Nephron progenitor cell (in vitro differentiated cells): ENCODE measurements at regions not wholly inside any gene's neighbourhood (a gene's known extent, or its start where the extent isn't known, plus 50 kb on each side); places are given as distances from the start of the nearest gene placed in this dataset.

Experiments
- DNase-seq: peaks from one replicate; pipeline ENCODE4 v3.0.0; 2021
- H3K27ac Mint-ChIP-seq: 2 replicates; pipeline ENCODE4 v1.8.0; 2021; ENCODE audit warnings: mild to moderate bottlenecking, moderate library complexity, mixed read lengths
- H3K27me3 Mint-ChIP-seq: 2 replicates; pipeline ENCODE4 v1.8.0; 2021; ENCODE audit warnings: mild to moderate bottlenecking, low read depth, mixed read lengths; ENCODE audit not compliant: poor library complexity
- H3K36me3 Mint-ChIP-seq: 2 replicates; pipeline ENCODE4 v1.8.0; 2021; ENCODE audit warnings: low read depth, mixed read lengths
- H3K4me1 Mint-ChIP-seq: 2 replicates; pipeline ENCODE4 v1.8.0; 2021; ENCODE audit warnings: mixed read lengths
- H3K4me3 Mint-ChIP-seq: 2 replicates; pipeline ENCODE4 v1.8.0; 2021; ENCODE audit warnings: mild to moderate bottlenecking, moderate library complexity, mixed read lengths
- H3K9me3 Mint-ChIP-seq: 2 replicates; pipeline ENCODE4 v1.8.0; 2021; ENCODE audit warnings: mild to moderate bottlenecking, moderate library complexity, mixed read lengths
- TF ChIP-seq, protein P1 (sequence below): fragments of 200-600 bp; sonication (generic); IDR thresholded peaks from 2 replicates; pipeline ENCODE4 v1.5.0; 2021; ENCODE audit warnings: antibody characterized with exemption

- TF ChIP-seq, protein P1, sequence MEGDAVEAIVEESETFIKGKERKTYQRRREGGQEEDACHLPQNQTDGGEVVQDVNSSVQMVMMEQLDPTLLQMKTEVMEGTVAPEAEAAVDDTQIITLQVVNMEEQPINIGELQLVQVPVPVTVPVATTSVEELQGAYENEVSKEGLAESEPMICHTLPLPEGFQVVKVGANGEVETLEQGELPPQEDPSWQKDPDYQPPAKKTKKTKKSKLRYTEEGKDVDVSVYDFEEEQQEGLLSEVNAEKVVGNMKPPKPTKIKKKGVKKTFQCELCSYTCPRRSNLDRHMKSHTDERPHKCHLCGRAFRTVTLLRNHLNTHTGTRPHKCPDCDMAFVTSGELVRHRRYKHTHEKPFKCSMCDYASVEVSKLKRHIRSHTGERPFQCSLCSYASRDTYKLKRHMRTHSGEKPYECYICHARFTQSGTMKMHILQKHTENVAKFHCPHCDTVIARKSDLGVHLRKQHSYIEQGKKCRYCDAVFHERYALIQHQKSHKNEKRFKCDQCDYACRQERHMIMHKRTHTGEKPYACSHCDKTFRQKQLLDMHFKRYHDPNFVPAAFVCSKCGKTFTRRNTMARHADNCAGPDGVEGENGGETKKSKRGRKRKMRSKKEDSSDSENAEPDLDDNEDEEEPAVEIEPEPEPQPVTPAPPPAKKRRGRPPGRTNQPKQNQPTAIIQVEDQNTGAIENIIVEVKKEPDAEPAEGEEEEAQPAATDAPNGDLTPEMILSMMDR: no peak
- DNase-seq: no peak
- H3K4me3 Mint-ChIP-seq: no peak overlapping the region
- peaks cover 4% of the 10 kb centered on the region for H3K4me1 Mint-ChIP-seq
- no peak overlapping the region for H3K27ac Mint-ChIP-seq
- no peaks in the 10 kb centered on the region for H3K27me3 Mint-ChIP-seq
- no peaks in the 10 kb centered on the region for H3K36me3 Mint-ChIP-seq
- peaks cover 3% of the 10 kb centered on the region for H3K9me3 Mint-ChIP-seq
Observed at GRCh38 chr5:57054135-57054534, 102.2 kb upstream of the MIER3 start.

DNA sequence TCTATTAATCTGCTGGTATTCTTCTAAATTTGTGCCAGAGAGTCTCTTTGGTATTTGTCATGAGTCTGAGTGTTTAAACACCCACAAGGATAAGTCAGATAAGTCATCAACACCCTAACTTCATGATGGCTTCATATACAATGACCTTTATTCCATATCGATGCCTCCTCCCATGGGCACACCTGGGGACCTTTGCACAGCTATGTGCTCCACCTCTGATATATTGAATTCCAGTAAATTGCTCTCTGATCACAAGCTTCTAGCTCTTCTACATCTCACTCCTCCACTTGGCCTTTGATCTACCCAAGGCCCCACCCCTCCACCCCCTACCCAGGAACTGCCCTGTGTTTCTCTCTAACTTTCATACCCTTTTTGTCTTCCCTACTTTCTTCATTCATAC lies 102.7 kb upstream of the MIER3 start:
- Mint-ChIP-seq H3K27ac (no peak overlapping the region), H3K4me1 (peaks cover 4% of the 10 kb centered on the region), H3K36me3 (no peaks in the 10 kb centered on the region), H3K4me3 (no peak overlapping the region), H3K9me3 (peaks cover 3% of the 10 kb centered on the region), H3K27me3 (no peaks in the 10 kb centered on the region)
- no peak for DNase-seq
- TF ChIP-seq, protein P1: no peak

- Mint-ChIP-seq H3K36me3 (no peaks in the 10 kb centered on the region), H3K27ac (no peak overlapping the region), H3K9me3 (peaks cover 3% of the 10 kb centered on the region), H3K4me1 (peaks cover 3% of the 10 kb centered on the region), H3K27me3 (no peaks in the 10 kb centered on the region), H3K4me3 (no peak overlapping the region)
- TF ChIP-seq, protein P1: no peak
- no peak for DNase-seq
Observed at GRCh38 chr5:57055731-57056130, 103.8 kb upstream of the MIER3 start.

DNA sequence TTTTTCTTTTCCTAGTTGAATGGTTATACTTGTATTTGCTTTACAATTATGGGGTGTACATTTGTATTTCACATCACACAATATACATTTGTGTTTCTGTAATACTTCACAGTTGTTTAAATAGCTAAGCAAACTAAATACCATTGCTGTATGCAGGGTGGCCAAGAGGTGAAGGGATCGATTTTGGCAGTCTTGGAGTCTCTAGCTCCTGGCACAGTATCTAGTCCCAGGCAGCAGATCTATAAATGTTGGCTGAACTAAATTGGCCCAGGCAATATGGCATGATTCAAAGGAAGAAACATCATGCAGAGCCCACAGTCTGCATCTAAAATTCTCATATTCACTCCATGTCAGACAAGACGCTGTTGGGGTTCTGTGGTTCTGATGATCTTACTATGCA lies 110.1 kb upstream of the GPBP1 start:
- no peaks in the 10 kb centered on the region for H3K27me3 Mint-ChIP-seq
- TF ChIP-seq, protein P1: no peak

DNA sequence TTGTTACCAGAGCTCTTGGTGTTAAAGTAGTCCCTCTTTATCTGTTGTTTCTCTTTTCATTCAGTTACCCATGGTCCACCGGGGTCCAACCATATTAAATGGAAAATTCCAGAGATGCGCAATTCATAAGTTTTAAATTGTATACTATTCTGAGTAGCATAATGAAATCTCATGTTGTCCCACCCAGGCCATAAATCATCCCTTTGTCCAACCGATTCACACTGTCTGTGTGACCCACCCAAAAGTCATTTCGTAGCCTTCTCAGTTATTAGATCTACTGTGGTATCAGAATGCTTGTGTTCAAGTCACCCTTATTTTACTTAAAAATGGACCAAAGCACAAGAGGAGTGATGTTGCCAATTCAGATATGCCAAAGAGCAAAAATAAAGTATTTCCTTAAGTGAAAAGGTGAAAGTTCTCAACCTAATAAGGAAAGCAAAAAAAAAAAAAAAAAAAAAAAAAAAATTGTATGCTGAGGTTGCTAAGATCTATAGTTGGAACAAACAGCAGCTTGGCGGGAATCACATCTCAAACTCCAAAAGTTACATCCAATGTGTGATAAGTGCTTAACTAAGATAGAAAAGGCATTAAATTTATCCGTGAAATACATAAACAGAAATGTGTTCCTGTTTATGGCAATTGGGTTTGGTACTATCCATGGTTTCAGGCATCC lies 106.8 kb upstream of the GPBP1 start:
- Mint-ChIP-seq H3K4me1 (no peaks in the 10 kb centered on the region), H3K36me3 (no peaks in the 10 kb centered on the region), H3K4me3 (no peak overlapping the region), H3K9me3 (peaks cover 14% of the 10 kb centered on the region), H3K27ac (no peak overlapping the region), H3K27me3 (peaks cover 5% of the 10 kb centered on the region)
- TF ChIP-seq, protein P1: no peak
- no peak for DNase-seq

More for the DNA sequence above, 110.1 kb upstream of the GPBP1 start:
- Mint-ChIP-seq H3K9me3 (peaks cover 5% of the 10 kb centered on the region), H3K4me1 (no peaks in the 10 kb centered on the region), H3K36me3 (no peaks in the 10 kb centered on the region), H3K27ac (no peak overlapping the region), H3K4me3 (no peak overlapping the region)
- no peak for DNase-seq

DNA sequence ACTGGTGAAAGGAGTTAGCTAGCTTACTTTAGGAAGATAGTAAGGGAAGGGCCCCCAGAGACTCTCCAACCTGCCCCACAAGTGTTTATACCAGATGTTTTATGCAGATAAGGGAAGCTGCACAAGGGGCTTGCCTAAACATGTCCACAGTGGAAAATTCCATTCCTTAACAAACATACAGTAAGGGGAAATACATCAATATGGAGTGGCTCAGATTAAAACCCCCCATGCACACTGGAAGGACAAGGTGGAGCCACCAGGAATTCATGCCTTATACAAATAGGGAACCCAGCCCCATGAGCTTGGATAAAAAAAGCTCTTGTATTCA lies 106.3 kb upstream of the GPBP1 start:
- H3K9me3 Mint-ChIP-seq: peaks cover 14% of the 10 kb centered on the region

More for the DNA sequence above, 106.3 kb upstream of the GPBP1 start:
- H3K27ac Mint-ChIP-seq: no peak overlapping the region
- peaks cover 3% of the 10 kb centered on the region for H3K4me1 Mint-ChIP-seq
- H3K27me3 Mint-ChIP-seq: peaks cover 9% of the 10 kb centered on the region
- no peak for DNase-seq
- no peaks in the 10 kb centered on the region for H3K36me3 Mint-ChIP-seq
- TF ChIP-seq, protein P1: no peak
- no peak overlapping the region for H3K4me3 Mint-ChIP-seq
